ENCODE measurements at regions not wholly inside any gene's neighbourhood (a gene's known extent, or its start where the extent isn't known, plus 50 kb on each side); places are given as distances from the start of the nearest gene placed in this dataset.
A peak's percentile ranks its signal among the peaks of the same experiment; 100 is the strongest.
"Not testable (repeated sequence)": the region's sequence is repeated elsewhere in the genome, so short reads cannot be mapped to it uniquely, and the experiment has no call there.

DNA sequence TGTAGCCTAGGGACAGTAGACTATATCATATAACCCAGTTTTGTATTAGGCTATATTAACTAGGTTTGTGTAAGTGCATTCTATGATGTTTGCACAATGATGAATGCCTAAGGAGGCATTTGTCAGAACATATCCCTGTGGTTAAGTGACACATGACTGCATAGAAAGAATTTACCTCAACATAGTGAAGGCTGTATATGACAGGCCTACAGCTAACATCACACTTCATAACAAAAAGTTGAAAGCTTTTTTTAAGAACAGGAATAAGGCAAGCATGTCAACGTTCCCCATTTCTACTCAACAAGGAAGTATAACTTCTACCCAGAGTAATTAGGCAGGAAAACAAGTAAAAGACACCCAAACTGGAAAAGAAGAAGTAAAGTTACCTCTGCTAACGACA is 165.9 kb upstream of the NDST4 start:
- no peak for DNase-seq

- DNase-seq = no peak
These were observed 165.4 kb upstream of the NDST4 start for GRCh38 chr4:115278830-115279229.

DNA sequence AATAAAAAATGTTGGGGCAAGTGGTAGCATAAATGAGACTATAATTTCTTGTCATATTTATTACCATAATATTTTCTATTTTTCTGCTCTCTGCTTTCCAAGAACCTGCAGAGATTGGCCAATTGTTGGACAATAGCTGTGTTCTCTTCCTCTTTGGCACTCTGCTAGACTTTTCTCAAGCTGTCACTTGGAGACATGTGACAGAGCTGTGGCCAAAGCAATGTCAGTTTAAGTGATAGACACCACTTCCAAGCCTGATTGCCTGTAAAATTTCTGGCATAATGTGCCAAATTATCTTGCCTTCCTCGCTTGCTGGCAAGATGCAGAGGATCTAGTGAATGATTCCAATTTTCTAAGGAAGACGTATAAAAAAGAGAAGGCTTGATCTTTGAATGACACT is 162.2 kb upstream of the NDST4 start:
- DNase-seq = no peak

DNA sequence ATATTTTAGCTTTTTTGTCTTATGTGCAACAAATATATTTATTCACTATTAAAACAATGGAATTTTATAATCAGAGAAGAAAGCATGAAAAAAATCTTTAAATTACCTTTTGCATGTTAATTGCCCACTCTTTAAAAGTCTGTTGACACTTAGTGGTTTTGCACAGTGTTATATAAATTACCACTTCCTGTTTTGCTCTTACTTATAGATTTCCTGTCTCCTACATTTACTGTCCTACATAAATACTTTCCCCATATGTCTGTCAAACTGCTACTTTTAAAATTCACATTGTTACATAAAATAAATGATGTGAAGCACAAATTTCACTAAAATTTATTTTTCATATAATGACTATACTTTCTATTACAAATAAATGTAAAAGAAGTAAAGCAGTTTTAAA is 161.1 kb upstream of the NDST4 start:
- no peak for DNase-seq

DNA sequence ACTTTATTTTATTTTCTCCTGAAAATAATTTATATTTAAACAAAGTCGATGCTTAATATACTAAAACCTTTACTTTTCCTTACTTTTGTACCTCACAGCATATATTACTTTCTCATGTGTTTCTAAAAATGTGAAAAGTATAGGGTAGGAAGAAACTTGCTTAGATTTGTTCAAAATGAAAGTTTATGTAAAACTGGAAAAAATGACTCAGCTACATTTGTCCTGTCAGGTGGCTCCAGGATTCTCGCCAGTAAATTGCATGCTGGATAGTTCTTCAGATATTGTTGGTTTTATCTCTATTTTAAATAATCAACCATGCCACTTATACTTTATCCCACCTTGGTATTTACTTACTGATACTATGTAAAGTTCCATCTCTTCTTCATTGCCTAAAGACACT is 159.2 kb upstream of the NDST4 start:
- no peak for DNase-seq

- DNase-seq = no peak
These were observed 158.8 kb upstream of the NDST4 start for GRCh38 chr4:115272185-115272584.

- no peak for DNase-seq
These were observed 146.8 kb upstream of the NDST4 start for GRCh38 chr4:115260195-115260594.

DNA sequence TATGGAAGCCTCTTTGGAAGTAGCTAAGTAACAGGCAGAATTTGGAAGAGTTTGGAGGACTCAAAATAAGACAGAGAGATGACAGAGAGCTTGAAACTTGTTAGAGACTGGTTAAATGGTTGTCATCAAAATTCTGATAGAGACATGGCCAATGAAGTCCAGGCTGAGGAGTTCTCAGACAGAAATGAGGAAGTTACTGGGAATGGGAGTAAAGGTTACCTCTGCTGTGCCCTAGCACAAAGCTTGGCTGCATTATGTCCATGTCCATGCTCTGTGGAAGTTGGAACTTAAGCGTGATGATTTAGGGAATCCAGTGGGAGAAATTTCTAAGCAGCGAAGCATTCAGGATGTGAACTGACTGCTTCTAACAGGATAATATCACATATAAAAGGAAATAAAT is 146.2 kb upstream of the NDST4 start:
- no peak for DNase-seq

DNA sequence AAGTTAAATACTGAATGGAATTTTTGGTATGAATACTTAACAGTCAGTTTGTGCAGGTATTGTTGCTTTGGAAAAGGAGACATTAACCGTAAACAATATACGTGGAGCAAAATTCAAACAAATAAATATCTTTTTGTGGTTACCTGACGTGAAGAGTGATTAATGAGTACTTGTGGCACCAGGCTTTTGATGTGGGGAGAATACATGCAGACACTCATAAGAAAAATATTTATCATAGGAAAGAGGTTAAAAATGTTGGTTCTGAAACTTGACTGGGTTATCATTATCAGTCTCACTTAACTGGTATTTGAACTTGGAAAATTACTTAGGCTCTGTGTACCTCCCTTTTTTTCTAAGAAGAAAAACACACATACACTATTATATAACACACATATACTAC is 136.4 kb upstream of the NDST4 start:
- no peak for DNase-seq

DNA sequence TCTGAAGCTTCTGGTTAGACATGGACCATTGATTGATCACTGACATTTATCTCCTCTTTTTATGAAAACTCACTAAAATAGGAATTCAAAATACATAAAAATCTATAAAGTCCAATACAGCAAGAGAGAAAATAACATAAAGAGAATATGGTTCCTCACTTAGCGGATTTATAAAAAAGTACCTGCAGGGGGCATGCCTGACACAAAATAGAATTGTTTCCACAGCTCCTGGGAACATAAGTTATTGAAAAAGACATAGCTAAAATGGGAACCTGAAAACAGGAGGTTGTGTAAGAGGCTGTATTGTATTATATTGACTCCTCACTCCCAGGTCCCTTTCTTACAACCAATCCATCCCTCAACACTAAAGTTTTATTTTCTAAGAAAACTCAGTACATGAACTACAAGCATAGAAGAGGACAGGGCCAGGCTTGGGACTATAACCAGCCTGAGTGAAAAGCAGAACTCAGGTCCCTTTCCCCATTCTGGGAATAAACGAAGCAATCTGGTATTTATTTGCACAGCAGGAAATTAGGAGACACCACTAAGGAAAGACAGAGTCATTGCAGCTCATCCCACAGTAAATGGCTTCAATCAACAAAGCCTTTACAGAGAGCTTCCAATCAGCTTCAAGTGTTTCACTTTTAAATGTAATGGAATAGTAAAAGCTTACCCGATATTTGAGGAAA is 121.1 kb upstream of the NDST4 start:
- DNase-seq = peak; percentile 1

DNA sequence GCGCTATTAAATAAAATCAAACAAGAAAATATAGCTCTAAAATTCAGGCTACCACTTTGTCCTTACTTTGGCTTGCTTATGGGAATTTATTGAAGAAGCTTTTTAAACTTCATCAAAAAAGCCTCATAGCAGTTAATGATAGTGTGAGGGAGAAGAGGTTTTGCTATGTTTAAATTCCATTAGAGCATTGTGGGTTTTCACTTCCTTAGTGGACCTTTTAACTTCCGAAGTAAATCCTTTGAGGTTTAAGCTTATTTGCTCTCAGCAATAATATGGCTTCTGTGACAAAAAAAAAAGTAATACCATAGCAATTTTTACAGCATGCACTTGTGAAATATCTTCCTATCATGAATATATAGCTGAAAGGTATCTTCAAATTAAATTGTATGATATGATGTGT is 120.2 kb upstream of the NDST4 start:
- DNase-seq = no peak

DNA sequence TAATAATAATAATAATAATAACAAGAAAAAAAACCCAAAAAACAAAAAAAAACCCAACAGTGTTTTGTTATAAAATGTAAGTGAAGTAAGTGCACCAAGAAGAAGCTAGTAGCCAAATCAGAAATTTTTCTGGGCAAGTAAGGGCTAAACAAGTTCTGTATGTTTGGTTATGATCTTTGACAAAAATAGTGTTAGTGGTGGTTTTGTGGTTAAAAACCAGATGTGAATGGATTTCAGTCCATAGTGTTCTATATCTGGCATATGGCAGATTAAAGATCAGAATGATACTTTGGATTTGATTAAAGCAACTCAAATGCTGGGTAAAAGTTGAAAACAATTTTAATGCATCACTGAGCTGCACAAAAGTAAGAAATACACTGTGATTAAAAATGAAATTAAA is 116.5 kb upstream of the NDST4 start:
- DNase-seq = no peak

DNA sequence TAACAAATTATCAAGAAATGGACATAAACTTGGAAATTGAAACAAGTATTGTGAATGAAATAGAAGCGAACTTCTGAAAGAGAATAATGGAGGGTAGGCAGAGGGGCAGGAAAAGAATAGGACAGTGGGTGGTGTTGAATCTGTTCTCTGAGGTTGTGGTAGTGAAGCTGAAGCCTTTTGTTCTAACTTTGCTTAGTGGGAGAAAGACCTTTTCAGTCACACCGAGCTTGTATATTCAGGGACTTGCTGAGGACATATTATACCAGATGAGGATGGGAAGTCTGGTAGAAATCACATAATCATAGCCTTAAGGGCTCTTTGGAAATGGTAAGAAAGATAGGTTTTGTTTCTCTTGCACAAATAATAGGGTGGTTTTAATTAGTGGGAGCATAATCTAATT is 115.4 kb upstream of the NDST4 start:
- no peak for DNase-seq

DNA sequence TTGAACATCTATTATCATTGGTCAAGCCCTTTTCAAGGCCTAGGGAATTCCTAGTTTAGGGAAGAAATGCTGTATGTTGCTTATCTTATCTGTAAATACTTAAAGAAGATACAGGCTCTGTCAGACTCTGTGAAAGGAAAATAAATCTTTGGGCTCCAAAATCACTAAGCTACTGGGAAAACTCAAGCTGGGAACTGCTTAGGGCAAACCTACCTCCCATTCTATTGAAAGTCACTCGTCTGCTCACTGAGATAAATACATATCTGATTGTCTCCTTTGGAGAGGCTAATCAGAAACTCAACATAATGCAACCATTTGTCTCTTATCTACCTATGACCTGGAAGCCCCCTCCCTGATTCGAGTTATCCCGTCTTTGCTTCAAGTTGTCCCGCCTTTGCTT is 108.6 kb upstream of the NDST4 start:
- DNase-seq = no peak

GRCh38 chr4:115219862-115220261 is 106.4 kb upstream of the NDST4 start:
- DNase-seq = no peak

GRCh38 chr4:115219315-115219860 is 106.0 kb upstream of the NDST4 start:
- no peak for DNase-seq

- no peak for DNase-seq
These were observed 102.5 kb upstream of the NDST4 start for GRCh38 chr4:115215935-115216334.

- no peak for DNase-seq
These were observed 100.3 kb upstream of the NDST4 start for GRCh38 chr4:115213716-115214115.

DNA sequence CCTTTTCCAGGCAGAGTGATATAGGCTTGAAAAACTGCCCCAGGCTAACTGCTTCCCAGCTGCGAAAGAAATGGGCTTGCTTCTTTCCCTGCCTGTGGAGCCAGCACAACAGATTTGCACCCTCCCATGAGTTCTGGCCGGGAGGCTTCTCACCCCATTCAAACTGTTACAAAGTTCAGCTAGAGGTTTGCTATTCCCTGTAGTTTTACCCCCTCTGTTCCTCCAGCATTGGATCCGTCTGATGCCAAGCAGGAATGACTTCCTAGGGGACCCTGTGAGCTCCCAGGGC is 87.6 kb upstream of the NDST4 start:
- no peak for DNase-seq

- DNase-seq = not testable (repeated sequence)
These were observed 87.0 kb upstream of the NDST4 start for GRCh38 chr4:115200201-115201041.

GRCh38 chr4:115194612-115195011 is 81.2 kb upstream of the NDST4 start:
- DNase-seq = not testable (repeated sequence)

DNA sequence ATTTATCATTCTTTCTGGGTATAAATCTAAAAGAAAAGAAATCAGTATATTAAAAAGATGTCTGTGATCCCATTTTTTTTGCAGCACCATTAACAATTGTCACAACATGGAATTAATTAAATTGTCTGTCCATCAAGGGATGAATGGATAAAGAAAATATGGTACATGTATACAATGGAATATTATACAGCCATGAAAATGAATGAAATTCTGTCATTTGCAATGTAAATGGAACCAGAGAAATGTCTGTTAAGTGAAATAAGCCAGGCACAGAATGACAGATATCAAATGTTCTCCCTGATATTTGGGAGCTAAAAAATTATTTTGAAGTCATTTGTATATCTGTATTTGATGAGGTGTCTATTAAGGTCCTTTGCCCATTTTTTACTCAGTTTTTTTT is 77.1 kb upstream of the NDST4 start:
- no peak for DNase-seq

- no peak for DNase-seq
These were observed 73.7 kb upstream of the NDST4 start for GRCh38 chr4:115187136-115187535.

DNA sequence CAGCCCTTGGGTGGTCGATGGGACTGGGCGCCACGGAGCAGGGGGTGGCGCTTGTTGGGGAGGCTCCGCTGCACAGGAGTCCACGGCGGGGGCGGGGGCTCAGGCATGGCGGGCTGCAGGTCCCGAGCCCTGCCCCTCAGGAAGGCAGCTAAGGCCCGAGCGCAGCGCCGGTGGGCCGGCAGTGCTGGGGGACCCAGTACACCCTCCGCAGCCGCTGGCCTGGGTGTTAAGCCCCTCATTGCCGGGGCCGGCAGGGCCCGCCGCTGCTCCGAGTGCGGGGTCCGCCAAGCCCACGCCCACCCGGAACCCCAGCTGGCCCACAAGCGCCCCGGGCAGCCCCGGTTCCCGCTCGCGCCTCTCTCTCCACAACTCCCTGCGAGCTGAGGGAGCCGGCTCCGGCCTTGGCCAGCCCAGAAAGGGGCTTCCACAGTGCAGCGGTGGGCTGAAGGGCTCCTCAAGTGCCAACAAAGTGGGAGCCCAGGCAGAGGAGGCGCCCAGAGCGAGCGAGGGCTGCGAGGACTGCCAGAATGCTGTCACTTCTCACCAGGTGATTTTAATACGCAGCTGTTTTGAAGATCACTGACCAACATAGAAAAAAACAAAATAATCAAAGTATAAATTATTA is 66.1 kb upstream of the NDST4 start:
- DNase-seq = not testable (repeated sequence)
